HEK293 (cell line): ENCODE measurements at regions not wholly inside any gene's neighbourhood (a gene's known extent, or its start where the extent isn't known, plus 50 kb on each side); places are given as distances from the start of the nearest gene placed in this dataset.

ENCODE experiments used
- CTCF ChIA-PET: fragments of 350-600 bp; formaldehyde crosslinking; extraction: SDS; loops from one replicate; lab custom pipeline; 2021; ENCODE audit warnings: antibody characterized with exemption; lab: Yijun Ruan, JAX
- POLR2A ChIA-PET: fragments of 300-600 bp; formaldehyde crosslinking; extraction: SDS; loops from one replicate; lab custom pipeline; 2020; ENCODE audit warnings: antibody characterized with exemption, inconsistent platforms; lab: Yijun Ruan, JAX
- H3K27ac ChIP-seq: fragments of 200-500 bp; sonication (Bioruptor generic); 2 replicates; pipeline ENCODE4 v1.5.1; 2014; ENCODE audit warnings: low read depth, low read length, control low read depth, inconsistent platforms; ENCODE audit errors: extremely low read depth
- H3K36me3 ChIP-seq, 2 experiments: fragments of 200-500 bp in 1 of 2; sonication (Bioruptor generic) in 1 of 2; 1 replicate in 1 of 2; 2 replicates in 1 of 2; pipeline ENCODE4 v1.5.1; 2014 to 2017; ENCODE audit warnings: inconsistent platforms in 2 of 2, low read length in 2 of 2; ENCODE audit not compliant: control insufficient read depth in 2 of 2, insufficient read depth in 1 of 2
- H3K4me1 ChIP-seq: fragments of 200-500 bp; sonication (Bioruptor generic); 2 replicates; pipeline ENCODE4 v1.5.1; 2014; ENCODE audit warnings: mild to moderate bottlenecking, low read length, inconsistent platforms; ENCODE audit not compliant: control insufficient read depth, insufficient read depth
- H3K4me3 ChIP-seq: 2 replicates; pipeline ENCODE4 v1.5.1; 2011; ENCODE audit warnings: low read depth, mild to moderate bottlenecking, control low read depth, low read length, moderate library complexity
- H3K9me3 ChIP-seq: fragments of 200-500 bp; sonication (Bioruptor generic); 2 replicates; pipeline ENCODE4 v1.5.1; 2014; ENCODE audit warnings: low read depth, low read length, inconsistent platforms; ENCODE audit not compliant: control insufficient read depth, insufficient read depth
- HOXD13 ChIP-seq: sonication (generic); formaldehyde crosslinking; IDR thresholded peaks from 2 replicates; pipeline ENCODE4 v1.8.0; 2022; ENCODE audit warnings: missing genetic modification reagents, borderline replicate concordance
- IKZF3 ChIP-seq: fragments of 450-650 bp; IDR thresholded peaks from 2 replicates; pipeline ENCODE4 v1.5.0; 2018; ENCODE audit warnings: missing biosample characterization, mild to moderate bottlenecking, missing genetic modification characterization, moderate library complexity
- MEIS1 ChIP-seq: sonication (generic); formaldehyde crosslinking; IDR thresholded peaks from 2 replicates; pipeline ENCODE4 v1.8.1; 2022; ENCODE audit warnings: missing genetic modification reagents, mild to moderate bottlenecking, borderline replicate concordance
- MZF1 ChIP-seq: fragments of 450-650 bp; formaldehyde crosslinking; IDR thresholded peaks from 2 replicates; pipeline ENCODE4 v1.5.1; 2017; ENCODE audit warnings: missing biosample characterization, missing genetic modification characterization, borderline replicate concordance
- SETDB1 ChIP-seq: IDR thresholded peaks from one replicate; pipeline ENCODE4 v1.6.1; 2017; ENCODE audit warnings: mild to moderate bottlenecking, low read length, moderate library complexity, mixed read lengths; ENCODE audit not compliant: insufficient read length
- ZBTB17 ChIP-seq: fragments of 450-650 bp; formaldehyde crosslinking; IDR thresholded peaks from 2 replicates; pipeline ENCODE4 v1.5.1; 2016; ENCODE audit warnings: missing biosample characterization, missing genetic modification characterization
- ZBTB7A ChIP-seq: fragments of 450-650 bp; formaldehyde crosslinking; IDR thresholded peaks from 2 replicates; pipeline ENCODE4 v1.5.1; 2016; ENCODE audit warnings: low read depth, missing biosample characterization, missing genetic modification characterization
- ZIC2 ChIP-seq: fragments of 450-650 bp; formaldehyde crosslinking; IDR thresholded peaks from 2 replicates; pipeline ENCODE4 v1.5.1; 2016; ENCODE audit warnings: missing biosample characterization, missing genetic modification characterization
- ZNF133 ChIP-seq: fragments of 450-650 bp; formaldehyde crosslinking; IDR thresholded peaks from 2 replicates; pipeline ENCODE4 v1.5.1; 2016; ENCODE audit warnings: missing biosample characterization, missing genetic modification characterization
- ZNF146 ChIP-seq: fragments of 450-650 bp; formaldehyde crosslinking; IDR thresholded peaks from 2 replicates; pipeline ENCODE4 v1.5.1; 2016; ENCODE audit warnings: missing biosample characterization, missing genetic modification characterization
- ZNF184 ChIP-seq: fragments of 450-650 bp; IDR thresholded peaks from 2 replicates; pipeline ENCODE4 v1.5.1; 2018; ENCODE audit warnings: missing biosample characterization, mild to moderate bottlenecking, missing genetic modification characterization
- ZNF202 ChIP-seq: fragments of 450-650 bp; formaldehyde crosslinking; IDR thresholded peaks from 2 replicates; pipeline ENCODE4 v1.5.1; 2016; ENCODE audit warnings: missing biosample characterization, missing genetic modification characterization, borderline replicate concordance
- ZNF48 ChIP-seq: fragments of 450-650 bp; formaldehyde crosslinking; IDR thresholded peaks from 2 replicates; pipeline ENCODE4 v1.5.1; 2016; ENCODE audit warnings: missing biosample characterization, missing genetic modification characterization
- ZNF548 ChIP-seq: fragments of 450-650 bp; formaldehyde crosslinking; IDR thresholded peaks from 2 replicates; pipeline ENCODE4 v1.5.1; 2016; ENCODE audit warnings: missing biosample characterization, missing genetic modification characterization
- ZNF555 ChIP-seq: fragments of 450-650 bp; formaldehyde crosslinking; conservative IDR thresholded peaks from 2 replicates; pipeline ENCODE4 v1.5.1; 2017; ENCODE audit warnings: missing biosample characterization, mild to moderate bottlenecking, missing genetic modification characterization, inconsistent platforms
- ZNF629 ChIP-seq: fragments of 450-650 bp; formaldehyde crosslinking; IDR thresholded peaks from 2 replicates; pipeline ENCODE4 v1.5.1; 2017; ENCODE audit warnings: missing biosample characterization, missing genetic modification characterization
- ZNF707 ChIP-seq: fragments of 450-650 bp; formaldehyde crosslinking; IDR thresholded peaks from 2 replicates; pipeline ENCODE4 v1.5.1; 2016; ENCODE audit warnings: missing biosample characterization, missing genetic modification characterization
- ZNF776 ChIP-seq: fragments of 450-650 bp; formaldehyde crosslinking; IDR thresholded peaks from 2 replicates; pipeline ENCODE4 v1.5.0; 2017; ENCODE audit warnings: missing biosample characterization, missing genetic modification characterization, borderline replicate concordance
- ZNF843 ChIP-seq: fragments of 450-650 bp; formaldehyde crosslinking; IDR thresholded peaks from 2 replicates; pipeline ENCODE4 v1.5.1; 2016; ENCODE audit warnings: missing biosample characterization, missing genetic modification characterization
- TF ChIP-seq, protein P1 (sequence below): fragments of 450-650 bp; formaldehyde crosslinking; IDR thresholded peaks from 2 replicates; pipeline ENCODE4 v1.5.0; 2017; ENCODE audit warnings: missing biosample characterization, missing genetic modification characterization, borderline replicate concordance
- TF ChIP-seq, protein P2 (sequence below): fragments of 450-650 bp; formaldehyde crosslinking; IDR thresholded peaks from 2 replicates; pipeline ENCODE4 v1.5.1; 2016; ENCODE audit warnings: missing biosample characterization, missing genetic modification characterization
- TF ChIP-seq, protein P3 (sequence below): fragments of 450-650 bp; formaldehyde crosslinking; IDR thresholded peaks from 2 replicates; pipeline ENCODE4 v1.5.1; 2016; ENCODE audit warnings: missing biosample characterization, missing genetic modification characterization
- TF ChIP-seq, protein P4 (sequence below): fragments of 450-650 bp; formaldehyde crosslinking; IDR thresholded peaks from 2 replicates; pipeline ENCODE4 v1.5.1; 2016; ENCODE audit warnings: missing biosample characterization, missing genetic modification characterization

DNA sequence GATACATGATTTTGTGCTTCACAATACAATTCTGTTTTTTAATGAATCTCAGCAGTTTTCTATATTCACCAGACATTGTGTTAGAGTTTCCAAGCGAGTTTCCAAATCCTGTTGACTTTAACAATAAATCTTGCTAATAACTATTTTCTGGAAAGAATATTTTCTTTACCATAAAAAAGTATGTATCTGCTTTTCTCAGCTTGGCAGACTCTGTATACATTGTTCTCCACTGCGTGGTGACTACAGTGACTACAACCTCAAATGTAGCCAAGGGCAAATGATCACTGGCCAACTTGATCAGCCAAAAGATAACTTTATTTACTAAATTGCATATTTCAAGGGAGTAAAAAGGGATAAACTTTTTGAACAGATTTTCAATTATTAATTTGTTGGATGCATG lies 325.9 kb upstream of the ADAMTS5 start:
- CTCF ChIA-PET: no interaction called here
- Histone ChIP-seq H3K9me3 (no peaks in the 10 kb centered on the region), H3K36me3 (no peaks in the 10 kb centered on the region), H3K4me3 (no peak overlapping the region), H3K27ac (no peak overlapping the region), H3K4me1 (no peaks in the 10 kb centered on the region)
- TF ChIP-seq ZNF202 (no peak), ZNF548 (tag by site-specific recombination) (no peak), IKZF3 (tag by site-specific recombination) (no peak), ZNF133 (no peak), ZNF707 (no peak), ZNF555 (tag by site-specific recombination) (no peak), ZNF184 (no peak), SETDB1 (no peak), ZNF629 (tag by site-specific recombination) (no peak), MEIS1 (CRISPR knock-in tag) (no peak), ZNF776 (tag by site-specific recombination) (no peak), ZIC2 (tag by site-specific recombination) (no peak), ZNF48 (no peak), ZBTB7A (tag by site-specific recombination) (no peak), ZBTB17 (tag by site-specific recombination) (no peak), MZF1 (tag by site-specific recombination) (no peak)
- TF ChIP-seq, protein P1, sequence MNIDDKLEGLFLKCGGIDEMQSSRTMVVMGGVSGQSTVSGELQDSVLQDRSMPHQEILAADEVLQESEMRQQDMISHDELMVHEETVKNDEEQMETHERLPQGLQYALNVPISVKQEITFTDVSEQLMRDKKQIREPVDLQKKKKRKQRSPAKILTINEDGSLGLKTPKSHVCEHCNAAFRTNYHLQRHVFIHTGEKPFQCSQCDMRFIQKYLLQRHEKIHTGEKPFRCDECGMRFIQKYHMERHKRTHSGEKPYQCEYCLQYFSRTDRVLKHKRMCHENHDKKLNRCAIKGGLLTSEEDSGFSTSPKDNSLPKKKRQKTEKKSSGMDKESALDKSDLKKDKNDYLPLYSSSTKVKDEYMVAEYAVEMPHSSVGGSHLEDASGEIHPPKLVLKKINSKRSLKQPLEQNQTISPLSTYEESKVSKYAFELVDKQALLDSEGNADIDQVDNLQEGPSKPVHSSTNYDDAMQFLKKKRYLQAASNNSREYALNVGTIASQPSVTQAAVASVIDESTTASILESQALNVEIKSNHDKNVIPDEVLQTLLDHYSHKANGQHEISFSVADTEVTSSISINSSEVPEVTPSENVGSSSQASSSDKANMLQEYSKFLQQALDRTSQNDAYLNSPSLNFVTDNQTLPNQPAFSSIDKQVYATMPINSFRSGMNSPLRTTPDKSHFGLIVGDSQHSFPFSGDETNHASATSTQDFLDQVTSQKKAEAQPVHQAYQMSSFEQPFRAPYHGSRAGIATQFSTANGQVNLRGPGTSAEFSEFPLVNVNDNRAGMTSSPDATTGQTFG (tag by site-specific recombination): no peak
- TF ChIP-seq, protein P2, sequence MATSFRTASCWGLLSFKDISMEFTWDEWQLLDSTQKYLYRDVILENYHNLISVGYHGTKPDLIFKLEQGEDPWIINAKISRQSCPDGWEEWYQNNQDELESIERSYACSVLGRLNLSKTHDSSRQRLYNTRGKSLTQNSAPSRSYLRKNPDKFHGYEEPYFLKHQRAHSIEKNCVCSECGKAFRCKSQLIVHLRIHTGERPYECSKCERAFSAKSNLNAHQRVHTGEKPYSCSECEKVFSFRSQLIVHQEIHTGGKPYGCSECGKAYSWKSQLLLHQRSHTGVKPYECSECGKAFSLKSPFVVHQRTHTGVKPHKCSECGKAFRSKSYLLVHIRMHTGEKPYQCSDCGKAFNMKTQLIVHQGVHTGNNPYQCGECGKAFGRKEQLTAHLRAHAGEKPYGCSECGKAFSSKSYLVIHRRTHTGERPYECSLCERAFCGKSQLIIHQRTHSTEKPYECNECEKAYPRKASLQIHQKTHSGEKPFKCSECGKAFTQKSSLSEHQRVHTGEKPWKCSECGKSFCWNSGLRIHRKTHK: no peak
- POLR2A ChIA-PET: no interaction called here

DNA sequence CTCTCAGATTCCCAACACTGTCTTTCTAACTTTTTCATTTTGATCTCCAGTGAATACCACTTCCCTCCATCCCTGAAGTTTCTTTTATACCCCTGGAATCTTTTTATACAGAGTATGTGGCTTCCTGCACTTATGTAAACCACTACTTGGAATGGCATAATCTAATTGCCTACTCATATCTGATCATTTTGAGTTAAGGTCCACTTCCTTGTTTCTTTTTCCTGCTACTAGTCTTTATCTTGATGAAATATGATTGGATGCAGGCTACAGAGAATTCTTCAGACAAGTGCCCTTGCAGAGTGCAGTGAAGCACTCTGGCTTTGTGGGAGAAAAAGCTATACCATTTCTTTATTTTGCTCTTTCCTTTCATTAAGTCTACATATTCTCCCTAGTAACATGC lies 325.3 kb upstream of the ADAMTS5 start:
- TF ChIP-seq, protein P3, sequence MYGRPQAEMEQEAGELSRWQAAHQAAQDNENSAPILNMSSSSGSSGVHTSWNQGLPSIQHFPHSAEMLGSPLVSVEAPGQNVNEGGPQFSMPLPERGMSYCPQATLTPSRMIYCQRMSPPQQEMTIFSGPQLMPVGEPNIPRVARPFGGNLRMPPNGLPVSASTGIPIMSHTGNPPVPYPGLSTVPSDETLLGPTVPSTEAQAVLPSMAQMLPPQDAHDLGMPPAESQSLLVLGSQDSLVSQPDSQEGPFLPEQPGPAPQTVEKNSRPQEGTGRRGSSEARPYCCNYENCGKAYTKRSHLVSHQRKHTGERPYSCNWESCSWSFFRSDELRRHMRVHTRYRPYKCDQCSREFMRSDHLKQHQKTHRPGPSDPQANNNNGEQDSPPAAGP (tag by site-specific recombination): no peak
- TF ChIP-seq ZNF146 (tag by site-specific recombination): no peak
- H3K36me3 ChIP-seq: no peaks in the 10 kb centered on the region
- H3K27ac ChIP-seq: no peak overlapping the region
- POLR2A ChIA-PET: no interaction called here
- no peak overlapping the region for H3K4me3 ChIP-seq
- no peaks in the 10 kb centered on the region for H3K4me1 ChIP-seq
- CTCF ChIA-PET: no interaction called here
- no peaks in the 10 kb centered on the region for H3K9me3 ChIP-seq

DNA sequence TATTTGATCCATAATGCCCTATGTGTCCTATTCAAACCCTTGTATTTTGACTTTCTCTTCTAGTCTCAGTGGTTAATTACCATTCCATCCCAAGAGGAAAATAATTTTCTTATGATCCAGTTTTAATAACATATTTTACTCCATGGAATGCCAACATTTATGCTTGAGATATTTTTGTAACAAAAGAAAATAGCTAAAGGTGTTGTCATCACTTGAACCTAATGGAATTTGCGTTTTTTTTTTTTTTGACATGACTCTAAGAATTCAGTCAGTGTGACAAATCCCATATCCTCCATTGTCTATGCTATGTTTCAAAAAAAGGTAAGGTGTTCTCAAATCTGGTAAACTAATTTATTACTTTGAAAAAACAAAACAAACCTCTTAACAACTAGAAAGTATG lies 324.1 kb upstream of the ADAMTS5 start:
- Histone ChIP-seq H3K27ac (no peak overlapping the region), H3K4me1 (no peaks in the 10 kb centered on the region), H3K4me3 (no peak overlapping the region), H3K9me3 (no peaks in the 10 kb centered on the region), H3K36me3 (no peaks in the 10 kb centered on the region)
- CTCF ChIA-PET: interaction anchor here (0.7 kb wide), 1 partner anchor 8 kb away, joined by 4 read pairs; no protein-coding TSS in a partner anchor
- POLR2A ChIA-PET: no interaction called here
- TF ChIP-seq ZNF843 (tag by site-specific recombination) (no peak), HOXD13 (CRISPR knock-in tag) (no peak)
- TF ChIP-seq, protein P4, sequence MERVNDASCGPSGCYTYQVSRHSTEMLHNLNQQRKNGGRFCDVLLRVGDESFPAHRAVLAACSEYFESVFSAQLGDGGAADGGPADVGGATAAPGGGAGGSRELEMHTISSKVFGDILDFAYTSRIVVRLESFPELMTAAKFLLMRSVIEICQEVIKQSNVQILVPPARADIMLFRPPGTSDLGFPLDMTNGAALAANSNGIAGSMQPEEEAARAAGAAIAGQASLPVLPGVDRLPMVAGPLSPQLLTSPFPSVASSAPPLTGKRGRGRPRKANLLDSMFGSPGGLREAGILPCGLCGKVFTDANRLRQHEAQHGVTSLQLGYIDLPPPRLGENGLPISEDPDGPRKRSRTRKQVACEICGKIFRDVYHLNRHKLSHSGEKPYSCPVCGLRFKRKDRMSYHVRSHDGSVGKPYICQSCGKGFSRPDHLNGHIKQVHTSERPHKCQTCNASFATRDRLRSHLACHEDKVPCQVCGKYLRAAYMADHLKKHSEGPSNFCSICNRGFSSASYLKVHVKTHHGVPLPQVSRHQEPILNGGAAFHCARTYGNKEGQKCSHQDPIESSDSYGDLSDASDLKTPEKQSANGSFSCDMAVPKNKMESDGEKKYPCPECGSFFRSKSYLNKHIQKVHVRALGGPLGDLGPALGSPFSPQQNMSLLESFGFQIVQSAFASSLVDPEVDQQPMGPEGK (tag by site-specific recombination): no peak
